CD4-positive, alpha-beta T cell treated with Interferon gamma for 1 hour (primary cell): ENCODE measurements at regions not wholly inside any gene's neighbourhood (a gene's known extent, or its start where the extent isn't known, plus 50 kb on each side); places are given as distances from the start of the nearest gene placed in this dataset.
"Not testable (repeated sequence)": the region's sequence is repeated elsewhere in the genome, so short reads cannot be mapped to it uniquely, and the experiment has no call there.

ENCODE experiments used
- DNase-seq: peaks from one replicate; pipeline ENCODE4 v3.0.0-alpha.2; 2020

DNA sequence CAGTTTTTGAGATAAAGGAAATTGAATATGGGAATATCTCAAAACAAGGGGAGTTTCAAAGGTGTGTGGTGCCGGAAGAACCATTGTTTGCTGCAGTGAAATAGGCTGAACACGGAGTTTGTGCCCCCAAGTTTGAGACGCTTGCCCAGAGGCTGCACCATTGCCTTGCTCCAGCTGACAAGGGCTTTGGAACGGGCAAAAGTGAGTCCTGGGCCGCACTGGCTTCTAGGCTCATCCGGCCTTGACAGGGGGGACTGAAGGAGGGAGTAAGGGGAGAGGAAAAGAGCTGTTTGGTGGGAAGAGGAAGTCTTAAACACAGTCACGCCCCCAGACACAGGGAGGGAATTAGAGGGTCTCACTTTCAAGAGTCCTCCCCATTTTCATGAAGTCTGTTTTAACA lies 269.9 kb downstream of the FAM43A start:
- no peak for DNase-seq

DNA sequence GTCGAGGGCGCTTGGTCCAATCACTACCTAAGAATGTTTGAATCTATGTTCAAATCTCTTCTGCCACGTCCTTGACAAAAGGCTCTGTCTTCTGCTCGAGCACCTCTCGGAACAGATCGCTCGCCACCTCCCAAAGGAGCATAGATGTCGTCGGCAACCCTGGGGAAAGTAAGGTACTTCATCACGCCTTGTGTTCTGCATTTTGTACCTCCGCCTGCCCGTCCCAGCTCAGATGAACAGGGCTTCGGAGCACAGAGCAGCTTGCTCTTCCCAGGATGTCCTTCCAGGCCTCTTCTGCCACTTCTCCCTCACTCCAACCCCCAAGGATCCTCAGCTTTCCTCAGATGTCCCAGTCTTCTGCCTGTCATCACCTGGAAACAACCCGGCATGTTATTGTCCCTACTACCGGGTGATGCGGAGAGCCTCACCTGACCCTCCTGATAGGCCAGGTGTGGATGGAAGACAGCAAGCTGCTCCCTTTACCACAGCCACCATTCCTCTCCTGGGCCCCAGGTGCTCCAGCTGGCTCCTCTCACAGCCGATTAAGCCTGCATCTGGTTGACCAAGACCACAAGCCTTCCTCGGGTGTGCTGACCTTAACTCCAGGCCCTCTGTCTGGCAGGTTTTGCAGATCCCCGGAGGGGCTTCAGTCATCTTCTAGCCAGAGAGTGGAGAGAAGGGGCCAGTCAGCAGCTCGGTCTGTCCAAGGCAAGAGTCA lies 270.5 kb downstream of the FAM43A start:
- no peak for DNase-seq

DNA sequence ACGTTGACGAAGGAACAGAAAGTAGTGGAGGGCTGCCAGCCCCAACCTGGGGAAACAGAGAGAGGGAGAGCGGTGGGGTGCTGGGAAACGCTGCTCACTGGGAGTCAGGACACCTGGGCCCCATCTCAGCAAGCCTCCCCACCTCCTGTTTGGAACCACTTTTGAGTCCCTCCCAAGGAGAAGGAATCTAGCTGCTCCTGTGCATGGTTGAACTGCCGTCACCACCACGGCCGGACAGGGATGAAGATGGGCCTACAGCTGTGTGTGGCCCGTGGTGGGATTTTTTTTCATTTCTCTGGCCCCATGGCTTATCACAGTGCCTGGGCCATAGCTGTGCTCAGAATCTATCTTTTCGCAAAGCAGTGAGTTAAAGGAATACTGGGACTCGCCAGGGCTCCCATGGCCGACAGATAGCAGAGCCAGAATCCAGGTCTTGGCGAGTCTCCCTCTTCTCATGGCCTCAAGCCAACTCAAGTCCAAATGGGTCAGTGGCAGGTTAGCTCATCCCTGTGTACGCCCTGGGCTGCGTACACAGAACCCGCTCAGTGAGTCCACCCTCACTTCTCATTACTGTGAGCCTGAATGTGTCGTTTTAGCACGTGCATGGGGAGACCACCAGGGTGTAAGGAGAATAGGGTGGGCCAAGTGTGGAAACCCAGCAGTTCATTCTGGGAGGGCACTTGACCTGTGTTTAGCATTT lies 271.2 kb downstream of the FAM43A start:
- no peak for DNase-seq

DNA sequence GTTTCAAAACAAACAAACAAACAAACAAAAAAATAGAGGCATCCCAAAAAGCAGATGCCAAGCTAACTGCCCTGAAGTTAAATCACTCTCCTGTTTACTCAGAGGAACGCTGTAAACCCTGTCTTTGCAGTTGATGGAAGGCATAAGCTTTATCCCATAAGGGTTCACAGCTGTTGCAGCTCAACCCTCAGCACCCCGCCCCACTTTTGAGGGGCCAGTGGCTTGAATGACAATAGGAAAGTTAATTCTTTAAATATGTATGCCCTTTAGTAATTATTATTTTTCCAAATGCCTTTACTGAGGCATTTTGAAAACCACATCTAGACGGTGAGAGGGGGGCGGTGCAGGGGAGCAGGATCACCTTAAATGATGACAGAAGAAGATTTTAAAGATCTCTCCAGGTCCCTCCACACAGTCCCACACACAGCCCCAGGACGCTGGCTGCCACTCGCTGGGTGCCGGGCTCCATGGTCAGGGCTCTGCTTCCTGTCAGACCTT lies 272.1 kb downstream of the FAM43A start:
- no peak for DNase-seq

DNA sequence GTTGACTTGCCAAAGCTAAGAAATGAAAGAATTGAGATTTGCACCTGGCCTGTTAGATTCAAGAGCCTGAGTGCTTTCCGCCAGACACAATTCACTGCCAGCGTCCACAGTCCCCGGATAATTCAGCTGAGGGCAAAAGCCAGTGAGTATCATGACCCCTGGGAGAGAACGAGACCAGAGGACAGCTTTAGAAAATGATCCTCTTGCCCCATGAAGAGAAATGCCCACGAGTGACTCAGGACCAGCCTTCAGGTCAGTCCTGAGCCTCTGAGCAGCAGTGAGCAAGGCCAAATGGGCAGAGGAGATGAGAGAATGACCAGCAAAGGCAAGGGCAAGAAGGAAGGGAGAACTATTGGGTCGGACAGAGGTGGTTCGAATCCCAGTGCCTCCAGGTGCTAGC lies 273.5 kb downstream of the FAM43A start:
- no peak for DNase-seq

DNA sequence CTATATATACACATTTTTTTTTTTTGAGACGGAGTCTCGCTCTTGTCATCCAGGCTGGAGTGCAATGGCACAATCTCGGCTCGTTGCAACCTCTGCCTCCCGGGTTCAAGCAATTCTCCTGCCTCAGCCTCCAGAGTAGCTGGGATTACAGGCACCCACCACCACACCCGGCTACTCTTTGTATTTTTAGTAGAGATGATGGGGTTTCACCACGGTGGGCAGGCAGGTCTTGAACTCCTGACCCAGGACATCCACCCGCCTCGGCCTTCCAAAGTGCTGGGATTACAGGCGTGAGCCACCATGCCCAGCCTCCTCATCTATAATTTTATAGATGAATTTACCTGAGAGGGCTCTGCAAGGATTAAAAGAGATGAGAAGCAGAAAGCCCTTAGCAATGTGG lies 274.0 kb downstream of the FAM43A start:
- DNase-seq: not testable (repeated sequence)

DNA sequence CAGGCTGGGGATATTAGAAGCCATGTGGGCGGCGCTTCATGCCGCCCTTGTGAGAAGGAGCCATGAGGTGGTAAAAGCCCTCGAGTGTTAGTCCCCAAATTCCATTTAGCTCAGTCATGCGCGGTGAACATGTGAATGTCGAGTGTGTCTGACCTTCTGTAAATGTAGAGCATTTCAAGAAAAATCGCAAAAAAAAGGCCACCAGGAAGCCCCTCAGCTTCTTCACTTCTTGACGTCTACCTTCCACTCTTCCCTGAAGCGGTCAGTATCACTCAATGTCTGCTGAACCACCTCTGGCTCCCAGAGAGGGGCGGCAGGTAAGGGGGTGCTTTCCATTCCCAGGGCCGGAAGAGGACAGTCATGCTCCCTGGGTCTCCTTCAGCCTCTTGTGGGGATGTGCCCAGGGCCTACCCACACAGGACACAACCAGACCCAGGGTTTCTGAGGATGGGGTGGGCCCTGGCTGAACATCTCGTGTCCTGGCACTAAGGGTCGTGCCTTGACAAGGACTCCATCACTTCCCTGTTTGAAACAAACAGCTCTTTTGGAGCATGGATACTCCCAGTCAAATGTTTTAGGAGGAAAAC lies 274.9 kb downstream of the FAM43A start:
- DNase-seq: no peak

DNA sequence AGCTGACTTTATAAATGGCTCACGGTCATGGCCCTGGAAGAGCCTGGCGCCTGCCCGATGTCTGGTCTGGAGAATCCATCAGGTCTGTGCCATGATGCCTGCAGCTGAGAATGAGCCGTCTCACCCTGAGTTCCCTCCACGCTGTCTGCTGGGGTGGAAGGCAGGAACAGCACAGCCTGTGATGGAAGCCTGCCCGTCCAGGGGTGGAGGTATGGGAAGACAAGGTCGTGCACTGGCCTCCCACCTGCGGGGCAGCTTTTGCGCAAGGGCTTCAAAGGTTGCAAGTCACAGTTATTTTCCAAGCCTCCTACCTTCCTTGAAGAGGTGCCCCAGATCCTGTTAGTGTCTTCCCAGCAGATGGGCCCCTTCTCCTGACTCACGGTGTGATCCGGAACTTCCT lies 275.5 kb downstream of the FAM43A start:
- DNase-seq: no peak

DNA sequence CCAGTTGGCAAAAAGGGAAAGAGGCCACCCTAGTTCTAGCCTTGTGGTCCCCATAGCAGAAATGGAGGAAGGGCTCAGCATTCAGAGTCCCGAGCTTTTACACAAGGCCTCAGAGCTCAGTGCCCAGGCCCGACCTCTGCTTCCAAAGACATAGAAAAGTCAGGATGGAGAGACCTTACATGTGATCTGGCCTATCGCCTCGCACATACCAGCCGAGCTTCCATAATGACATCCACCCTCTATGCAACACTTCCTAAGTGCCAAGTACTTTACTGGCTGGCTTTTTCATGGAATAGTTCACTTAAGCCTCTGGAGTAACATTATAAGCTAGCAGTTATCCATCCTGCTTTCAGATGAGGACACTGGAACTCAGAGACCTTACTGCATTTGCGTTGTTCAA lies 275.9 kb downstream of the FAM43A start:
- DNase-seq: no peak

DNA sequence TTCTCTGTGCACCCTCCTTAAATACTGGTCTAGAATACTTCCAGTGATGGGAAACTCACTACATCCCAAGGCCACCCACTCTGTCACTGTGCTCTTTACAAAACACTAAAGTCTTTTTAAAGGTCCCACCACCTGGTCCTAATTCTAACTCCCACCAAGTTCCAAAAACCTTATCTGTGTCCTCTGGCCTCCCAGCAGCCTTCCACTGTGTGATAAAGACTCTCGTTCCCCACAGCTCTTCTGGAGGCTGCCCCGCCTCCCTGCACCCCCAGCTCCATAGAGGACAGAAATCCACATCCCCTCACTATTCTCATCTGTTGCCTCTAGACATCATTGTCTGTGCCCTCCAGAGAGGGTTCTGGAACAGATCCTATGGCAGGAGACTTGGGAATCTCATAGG lies 276.4 kb downstream of the FAM43A start:
- DNase-seq: no peak

DNA sequence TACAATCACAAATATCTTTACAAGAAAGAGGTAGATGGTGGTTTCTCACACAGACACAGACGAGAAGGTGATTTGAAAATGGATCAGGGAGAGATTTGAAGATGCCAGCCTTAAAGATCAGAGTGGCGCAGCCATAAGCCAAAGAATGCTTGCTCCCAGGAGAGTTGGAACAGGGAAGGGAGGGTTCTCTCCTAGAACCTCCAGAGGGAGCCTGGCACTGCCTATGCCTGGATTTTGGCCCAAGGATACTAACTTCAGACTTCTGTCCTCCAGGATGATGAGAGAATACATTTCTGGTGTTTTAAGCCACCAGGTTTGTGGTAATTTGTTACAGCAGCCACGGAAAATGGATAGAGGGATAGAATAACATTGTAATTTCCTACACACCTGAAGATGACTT lies 279.1 kb downstream of the FAM43A start:
- no peak for DNase-seq

- no peak for DNase-seq
Observed at GRCh38 chr3:194967151-194968117, 281.8 kb downstream of the FAM43A start.

GRCh38 chr3:194970066-194970465 lies 284.4 kb downstream of the FAM43A start:
- no peak for DNase-seq

DNA sequence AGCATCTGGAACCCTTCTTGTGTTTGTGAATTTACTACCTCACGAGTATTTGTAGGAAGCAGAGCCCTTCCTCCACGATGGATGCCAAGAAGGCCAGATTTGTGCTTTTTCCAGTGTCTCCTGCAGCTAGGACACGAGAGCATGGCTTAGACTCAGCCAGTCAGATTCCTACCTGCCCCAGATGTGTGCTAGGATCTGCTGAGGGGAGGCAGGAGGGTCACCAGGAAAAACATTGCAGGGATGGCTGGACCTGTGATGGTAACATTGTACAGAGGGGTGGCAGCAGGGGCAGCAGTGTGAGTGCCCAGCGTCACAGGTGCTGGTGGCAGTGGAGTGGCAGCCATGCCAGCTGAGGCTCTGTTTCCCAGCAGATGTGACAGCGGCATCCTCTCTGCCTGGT lies 285.3 kb downstream of the FAM43A start:
- DNase-seq: no peak

DNA sequence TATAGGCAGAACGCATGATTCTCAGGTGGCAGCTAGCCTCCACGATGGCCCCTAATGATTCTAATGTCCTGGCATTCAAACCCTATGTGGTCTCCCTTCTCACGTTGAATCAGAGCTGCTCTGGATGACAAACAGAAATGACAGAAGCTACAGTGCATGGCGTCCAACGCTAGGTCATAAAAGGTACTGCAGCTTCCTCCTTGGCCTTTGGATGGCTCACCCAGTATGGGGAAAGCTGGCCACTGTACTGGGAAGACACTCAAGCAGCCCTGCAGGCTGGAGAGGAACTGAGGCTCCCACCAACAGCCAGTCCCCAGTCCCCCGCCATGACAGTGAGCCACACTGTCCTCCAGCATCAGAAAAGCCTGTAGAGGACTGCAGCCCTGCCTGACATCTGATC lies 286.3 kb downstream of the FAM43A start:
- DNase-seq: no peak

DNA sequence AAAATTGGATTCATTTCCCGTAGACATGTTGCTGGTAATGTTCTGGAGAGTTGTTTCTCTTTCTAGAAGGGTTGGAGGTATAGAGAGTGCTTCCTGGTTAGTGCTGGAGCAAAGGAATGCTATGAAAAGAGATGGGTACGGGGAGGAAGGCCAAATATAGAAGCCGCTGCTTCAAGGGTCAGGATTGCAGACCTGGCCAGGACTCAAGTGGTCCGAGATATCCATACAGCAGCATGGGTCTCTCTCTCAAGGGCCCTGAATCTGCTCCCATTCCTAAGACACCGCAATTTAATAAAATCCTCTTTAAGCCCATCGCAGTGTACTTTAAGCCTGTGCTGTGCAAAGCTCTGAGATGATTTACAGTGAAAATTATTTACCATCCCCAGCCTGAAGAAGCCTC lies 287.0 kb downstream of the FAM43A start:
- no peak for DNase-seq

GRCh38 chr3:194973366-194974000 lies 287.8 kb downstream of the FAM43A start:
- no peak for DNase-seq

GRCh38 chr3:194974468-194975135 lies 288.9 kb downstream of the FAM43A start:
- no peak for DNase-seq

DNA sequence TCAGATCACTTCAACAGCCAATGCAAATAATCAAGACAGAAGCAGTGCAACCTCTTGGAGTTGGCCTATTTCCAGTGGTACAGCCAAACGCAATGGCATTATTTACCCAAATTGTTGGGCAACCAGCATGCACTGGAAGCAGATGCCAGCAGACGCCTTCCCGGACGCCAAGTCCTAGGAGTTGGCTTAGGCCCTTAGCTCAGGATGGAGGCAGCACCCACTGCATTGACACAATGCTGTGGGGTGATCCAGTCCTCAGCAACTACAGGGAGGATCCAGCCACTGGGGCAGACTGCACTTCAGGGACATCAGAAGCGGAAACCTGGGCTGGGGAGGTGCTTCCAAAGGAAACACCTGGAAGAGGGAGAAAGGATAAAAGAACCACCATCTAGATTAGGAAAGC lies 290.4 kb downstream of the FAM43A start:
- no peak for DNase-seq

DNA sequence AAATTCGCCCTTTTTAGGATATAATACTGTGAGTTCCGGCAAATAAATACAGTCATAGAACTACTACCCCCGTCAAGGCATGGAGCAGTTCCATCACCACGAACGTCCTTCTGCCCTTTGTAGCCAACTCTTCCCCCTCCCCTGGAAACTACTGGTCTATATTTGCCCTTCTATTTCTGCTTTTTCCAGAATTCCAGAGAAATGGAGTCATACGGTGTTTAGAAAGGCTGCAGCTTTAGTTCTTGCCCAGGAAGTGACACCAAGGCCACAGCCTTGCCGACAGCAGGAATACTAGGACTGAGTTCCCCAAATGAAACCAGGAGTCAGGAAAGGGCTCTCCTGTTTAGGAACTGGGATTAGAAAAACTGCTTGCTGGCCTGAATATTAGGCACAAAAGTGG lies 291.2 kb downstream of the FAM43A start:
- no peak for DNase-seq

DNA sequence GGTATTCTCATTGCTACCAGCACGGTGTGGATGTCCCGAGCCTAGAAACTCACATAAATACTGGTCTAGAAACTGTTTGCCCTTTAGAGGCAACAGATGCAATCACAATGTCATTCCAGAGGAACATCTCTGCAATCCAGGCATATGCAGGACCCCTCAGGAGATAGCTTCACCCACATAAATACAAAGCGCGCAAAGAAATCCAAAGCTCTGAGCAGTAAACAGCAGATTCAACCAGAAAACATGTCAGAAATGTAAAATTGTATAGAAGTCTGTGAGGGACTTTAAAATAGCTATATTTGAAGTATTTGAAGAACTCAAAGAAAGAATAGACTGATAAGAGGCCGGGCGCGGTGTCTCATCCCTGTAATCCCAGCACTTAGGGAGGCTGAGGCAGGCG lies 291.7 kb downstream of the FAM43A start:
- no peak for DNase-seq

- no peak for DNase-seq
Observed at GRCh38 chr3:194979173-194979572, 291.8 kb downstream of the XXYLT1 start.
